Testis (tissue), 2 donors: ENCODE measurements at regions not wholly inside any gene's neighbourhood (a gene's known extent, or its start where the extent isn't known, plus 50 kb on each side); places are given as distances from the start of the nearest gene placed in this dataset.

Experiments used
- POLR2A ChIP-seq: fragments of 450-650 bp; IDR thresholded peaks from one replicate; pipeline ENCODE4 v1.6.1; 2017; ENCODE audit warnings: antibody characterized with exemption, mild to moderate bottlenecking, moderate library complexity
- TF ChIP-seq, protein P1 (sequence below), 3 experiments: fragments of 450-650 bp in 2 of 3; fragments of 200-600 bp in 1 of 3; sonication (generic) in 1 of 3; IDR thresholded peaks; one replicate each; pipeline ENCODE4 v1.5.1; 2016 to 2019; ENCODE audit warnings: antibody characterized with exemption in 3 of 3, mild to moderate bottlenecking in 2 of 3, moderate library complexity in 1 of 3

DNA sequence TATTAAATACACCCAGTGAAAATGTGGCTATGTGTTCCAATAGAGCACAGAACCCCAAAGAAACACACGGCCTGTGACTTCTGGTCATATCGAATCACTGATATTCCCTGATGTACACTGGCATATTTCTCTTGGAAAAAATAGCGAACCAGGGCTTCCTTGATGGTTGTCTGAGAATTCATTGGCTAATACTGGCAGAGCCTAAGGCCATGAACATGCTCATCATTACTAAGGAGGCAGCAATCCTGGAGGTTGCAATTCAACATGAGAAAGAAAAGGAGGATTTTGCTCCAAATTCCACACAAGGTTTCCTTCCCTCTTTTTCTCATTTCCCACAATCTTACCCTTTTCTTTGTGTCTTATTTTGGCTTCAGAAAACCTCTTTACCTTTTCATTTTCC, 212.9 kb upstream of the HMGA2 start:
- TF ChIP-seq POLR2A = no peak
- TF ChIP-seq, protein P1, sequence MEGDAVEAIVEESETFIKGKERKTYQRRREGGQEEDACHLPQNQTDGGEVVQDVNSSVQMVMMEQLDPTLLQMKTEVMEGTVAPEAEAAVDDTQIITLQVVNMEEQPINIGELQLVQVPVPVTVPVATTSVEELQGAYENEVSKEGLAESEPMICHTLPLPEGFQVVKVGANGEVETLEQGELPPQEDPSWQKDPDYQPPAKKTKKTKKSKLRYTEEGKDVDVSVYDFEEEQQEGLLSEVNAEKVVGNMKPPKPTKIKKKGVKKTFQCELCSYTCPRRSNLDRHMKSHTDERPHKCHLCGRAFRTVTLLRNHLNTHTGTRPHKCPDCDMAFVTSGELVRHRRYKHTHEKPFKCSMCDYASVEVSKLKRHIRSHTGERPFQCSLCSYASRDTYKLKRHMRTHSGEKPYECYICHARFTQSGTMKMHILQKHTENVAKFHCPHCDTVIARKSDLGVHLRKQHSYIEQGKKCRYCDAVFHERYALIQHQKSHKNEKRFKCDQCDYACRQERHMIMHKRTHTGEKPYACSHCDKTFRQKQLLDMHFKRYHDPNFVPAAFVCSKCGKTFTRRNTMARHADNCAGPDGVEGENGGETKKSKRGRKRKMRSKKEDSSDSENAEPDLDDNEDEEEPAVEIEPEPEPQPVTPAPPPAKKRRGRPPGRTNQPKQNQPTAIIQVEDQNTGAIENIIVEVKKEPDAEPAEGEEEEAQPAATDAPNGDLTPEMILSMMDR (IDR thresholded peaks at IDR 0.05) = no peak
